Body of pancreas (tissue), 4 donors: ENCODE measurements at regions not wholly inside any gene's neighbourhood (a gene's known extent, or its start where the extent isn't known, plus 50 kb on each side); places are given as distances from the start of the nearest gene placed in this dataset.

ENCODE experiments used
- ATAC-seq: fragments of 150-250 bp; one replicate; pipeline ENCODE4 v1.9.1; 2016
- DNase-seq, 4 donors: peaks; one replicate each; pipeline ENCODE4 v3.0.0-alpha.2; 2019
- H3K27ac ChIP-seq, 4 donors: fragments of 200-600 bp; sonication (generic); 1 replicate in 3 of 4; 2 replicates in 1 of 4; pipeline versions ENCODE4 v1.5.1 to v1.6.1; 2016 to 2019; ENCODE audit warnings: mild to moderate bottlenecking in 1 of 4, mixed read lengths in 1 of 4, moderate library complexity in 1 of 4
- H3K27me3 ChIP-seq, 2 donors: fragments of 200-600 bp; sonication (generic); one replicate each; pipeline ENCODE4 v1.6.0; 2016; ENCODE audit warnings: mild to moderate bottlenecking in 1 of 2
- H3K36me3 ChIP-seq, 2 donors: fragments of 200-600 bp; sonication (generic); replicated peaks in 1 of 2; 2 replicates each; pipeline ENCODE4 v1.5.1; 2016; ENCODE audit warnings: low read depth in 2 of 2; ENCODE audit not compliant: insufficient read depth in 1 of 2
- H3K4me1 ChIP-seq: fragments of 200-600 bp; sonication (generic); one replicate; pipeline ENCODE4 v1.6.0; 2016
- H3K4me3 ChIP-seq, 2 donors: fragments of 200-600 bp; sonication (generic); 1 replicate in 1 of 2; 2 replicates in 1 of 2; pipeline ENCODE4 v1.5.1; 2016 to 2019
- H3K9me3 ChIP-seq, 3 donors: fragments of 200-600 bp; sonication (generic); 1 replicate in 2 of 3; 2 replicates in 1 of 3; pipeline ENCODE4 v1.5.1; 2016
- POLR2A ChIP-seq, 3 donors: fragments of 450-650 bp; IDR thresholded peaks; one replicate each; pipeline ENCODE4 v1.6.1; 2016; ENCODE audit warnings: antibody characterized with exemption in 3 of 3, mild to moderate bottlenecking in 2 of 3
- WGBS, 2 donors: methylation state at CpG; one replicate each; pipeline ENCODE4 v1.1.5; 2017; 5-methylcytosine and 5-hydroxymethylcytosine counted together
- intact Hi-C: fragments of 100-400 bp; cut with DNase I; formaldehyde crosslinking; loops from one replicate; pipeline ENCODE4 v1.15.1; 2023
- TF ChIP-seq, protein P1 (sequence below), 7 experiments: fragments of 450-650 bp in 4 of 7; fragments of 200-600 bp in 3 of 7; sonication (generic) in 3 of 7; IDR thresholded peaks; one replicate each; pipeline ENCODE4 v1.5.1; 2016 to 2019; ENCODE audit warnings: antibody characterized with exemption in 7 of 7

DNA sequence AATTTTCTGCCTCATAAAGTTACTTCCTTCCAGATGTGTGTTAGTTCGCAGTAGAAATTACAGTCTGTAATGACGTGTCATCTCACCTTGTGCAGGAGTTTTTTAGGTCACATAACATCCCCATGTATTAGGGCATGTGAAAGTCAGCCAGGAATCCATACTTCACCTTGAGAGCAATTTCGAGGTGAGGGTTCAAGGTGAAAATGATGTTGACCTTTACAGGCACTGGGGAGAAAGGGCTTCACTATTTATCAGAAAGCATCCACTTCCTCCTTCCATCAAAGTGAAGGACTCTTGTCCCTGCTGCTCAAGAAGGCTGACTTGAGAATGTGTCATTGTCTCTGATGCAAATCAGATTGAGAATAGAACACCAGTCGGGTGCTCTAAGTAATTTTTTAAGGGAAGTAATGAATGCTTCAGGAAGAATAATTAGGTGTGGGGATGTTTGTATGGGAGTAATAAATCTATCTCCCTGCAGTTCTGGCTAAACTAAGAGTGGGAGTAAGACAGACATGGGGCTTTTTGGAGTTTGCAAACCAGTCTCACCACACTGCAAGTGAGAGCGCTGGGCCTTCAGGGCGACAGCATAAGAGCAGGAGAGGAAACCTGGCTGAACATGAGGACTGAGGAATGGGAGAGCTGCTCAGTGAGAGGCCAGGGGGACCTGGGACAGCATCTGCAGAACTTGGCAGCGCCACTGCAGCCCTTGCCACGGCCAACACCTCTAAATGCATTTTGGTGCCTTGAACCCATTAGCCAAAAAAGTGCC lies 85.9 kb upstream of the IL12A start:
- Histone ChIP-seq H3K9me3 (no peaks in the 10 kb centered on the region), H3K4me3 (no peak overlapping the region), H3K36me3 (no peaks in the 10 kb centered on the region), H3K4me1 (no peaks in the 10 kb centered on the region), H3K27me3 (no peaks in the 10 kb centered on the region), H3K27ac (no peak overlapping the region)
- ATAC-seq = no peak
- WGBS, 2 donors = 47 to 51% methylated on average over 8 of the region's 8 CpGs
- DNase-seq = no peak
- TF ChIP-seq, protein P1, sequence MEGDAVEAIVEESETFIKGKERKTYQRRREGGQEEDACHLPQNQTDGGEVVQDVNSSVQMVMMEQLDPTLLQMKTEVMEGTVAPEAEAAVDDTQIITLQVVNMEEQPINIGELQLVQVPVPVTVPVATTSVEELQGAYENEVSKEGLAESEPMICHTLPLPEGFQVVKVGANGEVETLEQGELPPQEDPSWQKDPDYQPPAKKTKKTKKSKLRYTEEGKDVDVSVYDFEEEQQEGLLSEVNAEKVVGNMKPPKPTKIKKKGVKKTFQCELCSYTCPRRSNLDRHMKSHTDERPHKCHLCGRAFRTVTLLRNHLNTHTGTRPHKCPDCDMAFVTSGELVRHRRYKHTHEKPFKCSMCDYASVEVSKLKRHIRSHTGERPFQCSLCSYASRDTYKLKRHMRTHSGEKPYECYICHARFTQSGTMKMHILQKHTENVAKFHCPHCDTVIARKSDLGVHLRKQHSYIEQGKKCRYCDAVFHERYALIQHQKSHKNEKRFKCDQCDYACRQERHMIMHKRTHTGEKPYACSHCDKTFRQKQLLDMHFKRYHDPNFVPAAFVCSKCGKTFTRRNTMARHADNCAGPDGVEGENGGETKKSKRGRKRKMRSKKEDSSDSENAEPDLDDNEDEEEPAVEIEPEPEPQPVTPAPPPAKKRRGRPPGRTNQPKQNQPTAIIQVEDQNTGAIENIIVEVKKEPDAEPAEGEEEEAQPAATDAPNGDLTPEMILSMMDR (IDR thresholded peaks at IDR 0.05) = no peak
- TF ChIP-seq POLR2A (IDR thresholded peaks at IDR 0.05) = no peak
- intact Hi-C loops = no loop called here

DNA sequence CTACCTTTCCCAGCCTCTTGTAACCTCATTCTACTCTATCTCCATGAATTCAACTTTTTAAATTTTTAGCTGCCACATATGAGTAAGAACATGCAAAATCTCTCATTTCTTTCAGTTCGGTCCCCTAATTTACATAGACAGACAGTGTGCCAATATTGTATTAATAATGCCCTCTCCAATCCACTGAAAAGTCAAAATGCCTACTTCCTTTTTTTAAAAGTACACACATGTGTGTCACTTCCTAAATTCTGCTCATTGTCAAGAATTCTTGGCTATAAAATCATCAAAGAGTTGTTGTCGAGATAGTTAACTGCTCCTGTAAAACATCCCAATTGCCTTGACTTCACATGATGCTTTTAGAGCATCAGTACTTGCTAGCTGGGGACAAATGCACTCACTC lies 84.2 kb upstream of the IL12A start:
- 34 to 44% methylated on average over 2 of the region's 2 CpGs for WGBS, 2 donors

DNA sequence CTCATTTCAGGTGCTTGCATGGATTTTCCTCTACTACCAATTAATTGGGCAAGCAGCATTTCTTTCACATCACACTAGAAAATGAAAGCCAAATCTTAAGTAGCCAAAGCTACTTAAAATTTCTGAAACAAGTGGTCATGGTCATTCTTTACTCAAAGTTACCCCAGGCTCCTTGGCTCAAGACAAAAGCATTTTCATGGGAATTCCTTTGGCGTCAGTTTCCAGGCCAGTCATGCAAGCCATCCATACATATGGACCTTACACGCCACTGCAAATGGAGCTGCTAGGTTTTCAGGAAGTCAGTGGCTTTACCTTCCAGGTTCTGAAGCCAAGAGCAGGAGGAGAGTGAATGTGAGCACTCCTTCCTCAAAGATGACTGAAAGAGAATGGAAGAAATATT lies 83.7 kb upstream of the IL12A start:
- Histone ChIP-seq H3K27me3 (no peaks in the 10 kb centered on the region), H3K9me3 (no peaks in the 10 kb centered on the region), H3K36me3 (no peaks in the 10 kb centered on the region), H3K4me1 (no peaks in the 10 kb centered on the region), H3K27ac (no peak overlapping the region), H3K4me3 (no peak overlapping the region)
- DNase-seq (no peak), ATAC-seq (no peak)
- WGBS, 2 donors = 75 to 76% methylated on average over 2 of the region's 2 CpGs
- no peak for TF ChIP-seq POLR2A (IDR thresholded peaks at IDR 0.05)
- TF ChIP-seq, protein P1 (IDR thresholded peaks at IDR 0.05) = no peak
- intact Hi-C loops = no loop called here

More for the DNA sequence above, 84.2 kb upstream of the IL12A start:
- ATAC-seq (no peak), DNase-seq (no peak)
- no peak overlapping the region for H3K4me3 ChIP-seq
- no peaks in the 10 kb centered on the region for H3K9me3 ChIP-seq
- no peaks in the 10 kb centered on the region for H3K36me3 ChIP-seq
- no peak overlapping the region for H3K27ac ChIP-seq
- no peaks in the 10 kb centered on the region for H3K4me1 ChIP-seq
- H3K27me3 ChIP-seq = no peaks in the 10 kb centered on the region
- TF ChIP-seq POLR2A (IDR thresholded peaks at IDR 0.05) = no peak
- TF ChIP-seq, protein P1 (IDR thresholded peaks at IDR 0.05) = no peak
- intact Hi-C loops = no loop called here

DNA sequence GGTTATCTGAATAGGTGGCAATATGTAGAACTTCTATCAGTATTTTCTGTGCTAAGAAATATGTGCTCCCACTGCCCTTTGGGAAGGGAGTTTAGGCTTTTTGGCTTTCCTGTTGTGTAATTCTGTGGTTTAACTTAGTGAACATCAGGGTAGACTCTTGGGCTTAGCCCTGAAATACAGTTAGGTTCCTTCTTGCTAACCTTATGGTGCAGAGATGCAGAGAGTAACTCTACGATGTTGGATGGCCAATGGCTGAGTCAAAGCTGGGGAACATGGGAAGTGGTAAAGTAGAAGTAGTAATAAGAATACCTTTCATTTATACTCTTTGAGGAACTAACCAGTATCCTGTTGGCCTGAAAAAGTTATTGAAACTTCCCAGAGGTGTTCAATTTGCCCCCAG lies 80.8 kb upstream of the IL12A start:
- 60 to 76% methylated on average over 1 of the region's 1 CpG for WGBS, 2 donors
- no peak for TF ChIP-seq POLR2A (IDR thresholded peaks at IDR 0.05)
- TF ChIP-seq, protein P1 (IDR thresholded peaks at IDR 0.05) = no peak

More for the DNA sequence above, 80.8 kb upstream of the IL12A start:
- no peaks in the 10 kb centered on the region for H3K27me3 ChIP-seq
- H3K27ac ChIP-seq = no peak overlapping the region
- intact Hi-C loops = no loop called here
- H3K4me3 ChIP-seq = no peak overlapping the region
- no peaks in the 10 kb centered on the region for H3K4me1 ChIP-seq
- ATAC-seq = no peak
- no peaks in the 10 kb centered on the region for H3K9me3 ChIP-seq
- H3K36me3 ChIP-seq = no peaks in the 10 kb centered on the region
- DNase-seq = no peak
